GM12878 (cell line): ENCODE measurements at regions not wholly inside any gene's neighbourhood (a gene's known extent, or its start where the extent isn't known, plus 50 kb on each side); places are given as distances from the start of the nearest gene placed in this dataset.
"Not testable (repeated sequence)": the region's sequence is repeated elsewhere in the genome, so short reads cannot be mapped to it uniquely, and the experiment has no call there.

ENCODE experiments used
- ATAC-seq: fragments of 200-7000 bp; cut with Tn5 transposase; 3 replicates; pipeline ENCODE4 v1.9.1; 2020; ENCODE audit warnings: mild to moderate bottlenecking, moderate library complexity
- BruUV-seq: library from RNA; stranded (reverse); fragments of 400-500 nt; replicated peaks from 2 replicates; lab custom pipeline; 2021; lab: Mats Ljungman, UMichigan
- CTCF ChIA-PET: fragments of 300-600 bp; sonication (Branson Sonifier 250); formaldehyde crosslinking; extraction: SDS; loops from one replicate; lab custom pipeline; 2021; ENCODE audit warnings: inconsistent platforms; lab: Yijun Ruan, JAX
- POLR2A ChIA-PET: fragments of 350-600 bp; formaldehyde crosslinking; extraction: SDS; loops from one replicate; lab custom pipeline; 2021; ENCODE audit warnings: inconsistent platforms; lab: Charles Lee
- RAD21 ChIA-PET: fragments of 300-600 bp; sonication (Branson Sonifier 250); formaldehyde crosslinking; loops from one replicate; lab custom pipeline; 2023; ENCODE audit warnings: antibody characterized with exemption; ENCODE audit not compliant: unreplicated experiment; lab: Charles Lee
- SMC1A ChIA-PET: fragments of 300-600 bp; sonication (Branson Sonifier 250); formaldehyde crosslinking; loops from one replicate; lab custom pipeline; 2023; ENCODE audit not compliant: unreplicated experiment, uncharacterized antibody; lab: Charles Lee
- DNase-seq: peaks from one replicate; pipeline ENCODE4 v3.0.0-alpha.2; 2011; ENCODE audit warnings: low read depth, low spot score
- FAIRE-seq: peaks from 3 replicates; lab custom pipeline; 2011; peaks lifted over from hg19 to GRCh38; lab: Jason Lieb, UNC
- H2AFZ ChIP-seq: 2 replicates; pipeline ENCODE4 v1.6.0; 2011; ENCODE audit warnings: low read depth, low read length, control low read depth; ENCODE audit not compliant: control insufficient read depth
- H3K27ac ChIP-seq: 2 replicates; pipeline ENCODE4 v1.5.1; 2011; ENCODE audit warnings: control low read depth; ENCODE audit not compliant: control insufficient read depth, insufficient read depth
- H3K27me3 ChIP-seq, 2 experiments: replicated peaks in 1 of 2; 2 replicates each; pipeline versions ENCODE4 v1.6.0 to v1.6.1; 2011; ENCODE audit warnings: low read length in 1 of 2; ENCODE audit not compliant: control insufficient read depth in 2 of 2, insufficient read depth in 2 of 2
- H3K36me3 ChIP-seq, 2 experiments: 2 replicates each; pipeline ENCODE4 v1.5.1; 2011; ENCODE audit warnings: low read length in 1 of 2; ENCODE audit not compliant: control insufficient read depth in 2 of 2, insufficient read depth in 2 of 2
- H3K4me1 ChIP-seq: 2 replicates; pipeline ENCODE4 v1.6.1; 2011; ENCODE audit warnings: mild to moderate bottlenecking, low read length, moderate library complexity, mixed read lengths; ENCODE audit not compliant: control insufficient read depth, insufficient read depth
- H3K4me2 ChIP-seq: 2 replicates; pipeline ENCODE4 v1.6.0; 2011; ENCODE audit warnings: control low read depth; ENCODE audit not compliant: control insufficient read depth, insufficient read depth
- H3K4me3 ChIP-seq: fragments of 200-600 bp; sonication (generic); 2 replicates; pipeline ENCODE4 v1.5.1; 2016
- H3K79me2 ChIP-seq: 2 replicates; pipeline ENCODE4 v1.6.0; 2011; ENCODE audit warnings: low read length; ENCODE audit not compliant: control insufficient read depth, insufficient read depth
- H3K9ac ChIP-seq: 2 replicates; pipeline ENCODE4 v1.8.0; 2011; ENCODE audit warnings: low read length, control low read depth, mixed read lengths; ENCODE audit not compliant: control insufficient read depth, insufficient read depth
- H3K9me3 ChIP-seq: replicated peaks from 3 replicates; pipeline ENCODE4 v1.5.1; 2011; ENCODE audit warnings: mild to moderate bottlenecking, low read length; ENCODE audit not compliant: control insufficient read depth, insufficient read depth
- H4K20me1 ChIP-seq: 2 replicates; pipeline ENCODE4 v1.6.0; 2011; ENCODE audit not compliant: control insufficient read depth, insufficient read depth
- NFYB ChIP-seq: IDR thresholded peaks from 2 replicates; pipeline ENCODE4 v1.6.1; 2011; ENCODE audit warnings: low read depth, mild to moderate bottlenecking, low read length, improper control_type of control experiment, moderate library complexity; ENCODE audit not compliant: insufficient read depth
- PAX5 ChIP-seq: IDR thresholded peaks from 2 replicates; pipeline ENCODE4 v1.6.1; 2011; ENCODE audit warnings: low read depth, low read length, borderline replicate concordance
- RAD51 ChIP-seq: fragments of 450-650 bp; IDR thresholded peaks from 2 replicates; pipeline ENCODE4 v1.6.1; 2016; ENCODE audit warnings: moderate library complexity, mild to moderate bottlenecking, inconsistent platforms
- STAT1 ChIP-seq: fragments of 450-650 bp; conservative IDR thresholded peaks from 2 replicates; pipeline ENCODE4 v1.6.1; 2014; ENCODE audit warnings: antibody characterized with exemption, mild to moderate bottlenecking
- TCF12 ChIP-seq: IDR thresholded peaks from 2 replicates; pipeline ENCODE4 v1.6.1; 2011; ENCODE audit warnings: low read depth, mild to moderate bottlenecking, low read length
- WGBS: methylation state at CpG from one replicate; pipeline ENCODE4 v1.1.6; 2016; ENCODE audit warnings: low lambda C conversion rate; ENCODE audit not compliant: insufficient replicate concordance, insufficient coverage; ENCODE audit errors: missing lambda C conversion rate; 5-methylcytosine and 5-hydroxymethylcytosine counted together
- in situ Hi-C: fragments of 300-500 bp; cut with MboI; formaldehyde crosslinking; loops from 9 replicates; pipeline ENCODE4 v1.14.3; 2018; ENCODE audit warnings: mixed read lengths
- intact Hi-C: fragments of 100-400 bp; cut with micrococcal nuclease; formaldehyde crosslinking; loops from one replicate; pipeline ENCODE4 v1.14.2; 2022; ENCODE audit not compliant: unreplicated experiment
- TF ChIP-seq, protein P1 (sequence below): fragments of 450-650 bp; IDR thresholded peaks from 2 replicates; pipeline ENCODE4 v1.6.1; 2016; ENCODE audit warnings: mild to moderate bottlenecking, moderate library complexity, borderline replicate concordance

DNA sequence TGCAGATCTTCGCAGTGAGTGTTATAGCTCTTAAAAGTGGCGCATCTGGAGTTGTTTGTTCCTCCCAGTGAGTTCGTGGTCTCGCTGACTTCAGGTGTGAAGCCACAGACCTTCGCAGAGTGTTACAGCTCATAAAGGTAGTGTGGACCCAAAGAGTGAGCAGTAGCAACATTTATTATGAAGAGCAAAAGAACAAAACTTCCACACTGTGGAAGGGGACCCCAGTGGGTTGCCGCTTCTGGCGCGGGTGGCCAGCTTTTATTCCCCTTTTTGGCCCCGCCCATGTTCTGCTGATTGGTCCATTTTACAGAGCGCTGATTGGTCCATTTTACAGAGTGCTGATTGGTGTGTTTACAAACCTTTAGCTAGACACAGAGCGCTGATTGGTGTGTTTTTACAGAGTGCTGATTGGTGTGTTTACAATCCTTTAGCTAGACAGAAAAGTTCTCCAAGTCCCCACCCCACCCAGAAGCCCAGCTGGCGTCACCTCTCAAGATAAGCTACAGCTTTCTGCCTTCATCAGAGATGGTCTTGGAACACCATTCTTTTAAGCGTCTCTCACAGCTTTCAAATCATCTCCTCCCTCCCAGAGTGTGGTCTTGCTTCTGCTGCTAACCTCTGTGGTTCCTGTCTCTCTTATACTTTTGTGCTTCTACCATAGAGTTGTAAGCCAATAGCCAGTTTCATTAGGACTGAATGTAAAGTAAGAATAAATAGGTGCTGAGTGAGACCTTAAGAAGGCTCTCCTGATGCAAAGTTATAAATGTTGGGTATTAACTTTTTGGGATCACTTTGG lies 57.5 kb upstream of the IYD start:
- CTCF ChIA-PET, H3K4me2 ChIP-seq, H3K79me2 ChIP-seq, H3K4me1 ChIP-seq, BruUV-seq, H4K20me1 ChIP-seq, H3K27ac ChIP-seq, H2AFZ ChIP-seq, H3K9me3 ChIP-seq, H3K4me3 ChIP-seq, RAD21 ChIA-PET, H3K9ac ChIP-seq, H3K36me3 ChIP-seq, ATAC-seq, POLR2A ChIA-PET, intact Hi-C loops, H3K27me3 ChIP-seq, FAIRE-seq, in situ Hi-C loops, DNase-seq: not testable (repeated sequence)
- WGBS, result 61% methylated on average over 13 of the region's 13 CpGs
- peak; percentile 65 for TF ChIP-seq NFYB
- SMC1A ChIA-PET, result interaction anchor here (0.5 kb wide), 1 partner anchor 536 kb away, joined by 3 read pairs; no protein-coding TSS in a partner anchor

DNA sequence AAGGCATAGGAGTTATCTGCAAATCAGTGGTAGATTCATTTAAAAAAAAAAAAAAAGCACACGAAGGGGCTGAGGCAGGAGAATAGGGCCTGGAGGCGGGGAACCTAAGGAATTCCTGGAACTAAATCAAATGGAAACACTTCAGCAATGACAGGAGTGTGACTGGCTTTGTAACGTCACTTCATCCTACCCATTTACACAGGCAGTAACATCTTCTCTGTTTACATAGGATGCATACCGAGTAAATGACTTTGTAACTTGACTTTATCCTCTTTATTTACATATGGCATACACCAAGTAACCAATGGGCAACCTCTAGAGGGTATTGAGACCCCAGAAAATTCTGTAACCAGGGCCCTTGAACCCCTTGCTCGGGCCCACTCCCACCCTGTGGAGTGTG lies 56.4 kb upstream of the IYD start:
- ATAC-seq (no peak), FAIRE-seq (no peak), DNase-seq (no peak)
- no peak overlapping the region for H2AFZ ChIP-seq
- in situ Hi-C loops (no loop called here), intact Hi-C loops (no loop called here)
- no peak for TF ChIP-seq PAX5
- no peak for TF ChIP-seq RAD51
- TF ChIP-seq STAT1, result no peak
- TF ChIP-seq, protein P1, sequence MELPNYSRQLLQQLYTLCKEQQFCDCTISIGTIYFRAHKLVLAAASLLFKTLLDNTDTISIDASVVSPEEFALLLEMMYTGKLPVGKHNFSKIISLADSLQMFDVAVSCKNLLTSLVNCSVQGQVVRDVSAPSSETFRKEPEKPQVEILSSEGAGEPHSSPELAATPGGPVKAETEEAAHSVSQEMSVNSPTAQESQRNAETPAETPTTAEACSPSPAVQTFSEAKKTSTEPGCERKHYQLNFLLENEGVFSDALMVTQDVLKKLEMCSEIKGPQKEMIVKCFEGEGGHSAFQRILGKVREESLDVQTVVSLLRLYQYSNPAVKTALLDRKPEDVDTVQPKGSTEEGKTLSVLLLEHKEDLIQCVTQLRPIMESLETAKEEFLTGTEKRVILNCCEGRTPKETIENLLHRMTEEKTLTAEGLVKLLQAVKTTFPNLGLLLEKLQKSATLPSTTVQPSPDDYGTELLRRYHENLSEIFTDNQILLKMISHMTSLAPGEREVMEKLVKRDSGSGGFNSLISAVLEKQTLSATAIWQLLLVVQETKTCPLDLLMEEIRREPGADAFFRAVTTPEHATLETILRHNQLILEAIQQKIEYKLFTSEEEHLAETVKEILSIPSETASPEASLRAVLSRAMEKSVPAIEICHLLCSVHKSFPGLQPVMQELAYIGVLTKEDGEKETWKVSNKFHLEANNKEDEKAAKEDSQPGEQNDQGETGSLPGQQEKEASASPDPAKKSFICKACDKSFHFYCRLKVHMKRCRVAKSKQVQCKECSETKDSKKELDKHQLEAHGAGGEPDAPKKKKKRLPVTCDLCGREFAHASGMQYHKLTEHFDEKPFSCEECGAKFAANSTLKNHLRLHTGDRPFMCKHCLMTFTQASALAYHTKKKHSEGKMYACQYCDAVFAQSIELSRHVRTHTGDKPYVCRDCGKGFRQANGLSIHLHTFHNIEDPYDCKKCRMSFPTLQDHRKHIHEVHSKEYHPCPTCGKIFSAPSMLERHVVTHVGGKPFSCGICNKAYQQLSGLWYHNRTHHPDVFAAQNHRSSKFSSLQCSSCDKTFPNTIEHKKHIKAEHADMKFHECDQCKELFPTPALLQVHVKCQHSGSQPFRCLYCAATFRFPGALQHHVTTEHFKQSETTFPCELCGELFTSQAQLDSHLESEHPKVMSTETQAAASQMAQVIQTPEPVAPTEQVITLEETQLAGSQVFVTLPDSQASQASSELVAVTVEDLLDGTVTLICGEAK, result no peak
- no peak for TF ChIP-seq TCF12
- no TSS peak for BruUV-seq
- POLR2A ChIA-PET, result no interaction called here
- H3K27ac ChIP-seq, result no peak overlapping the region
- H3K9me3 ChIP-seq, result no peaks in the 10 kb centered on the region; the same call in 2 of the 3 replicates
- H3K4me3 ChIP-seq, result no peak overlapping the region
- RAD21 ChIA-PET, result no interaction called here
- SMC1A ChIA-PET, result no interaction called here
- CTCF ChIA-PET, result no interaction called here
- no peaks in the 10 kb centered on the region for H4K20me1 ChIP-seq
- H3K27me3 ChIP-seq, result no peaks in the 10 kb centered on the region; a peak in 1 of 4 replicates
- H3K4me2 ChIP-seq, result no peak overlapping the region
- H3K79me2 ChIP-seq, result no peaks in the 10 kb centered on the region
- H3K9ac ChIP-seq, result no peak overlapping the region
- 0% methylated on average over 5 of the region's 5 CpGs for WGBS
- H3K36me3 ChIP-seq, result no peaks in the 10 kb centered on the region
- no peaks in the 10 kb centered on the region for H3K4me1 ChIP-seq
